ENCODE measurements at regions not wholly inside any gene's neighbourhood (a gene's known extent, or its start where the extent isn't known, plus 50 kb on each side); places are given as distances from the start of the nearest gene placed in this dataset.

- TF ChIP-seq CTCF (IDR thresholded peaks at IDR 0.05), result no peak
- TF ChIP-seq POLR2A (IDR thresholded peaks at IDR 0.05), result no peak
- TF ChIP-seq POLR2AphosphoS5 (IDR thresholded peaks at IDR 0.05), result no peak
These were observed 323.2 kb downstream of the RAD51AP2 start for GRCh38 chr2:17195016-17195415.

Data from stomach (tissue), 4 donors.